HG03097 (cell line): ENCODE measurements at regions not wholly inside any gene's neighbourhood (a gene's known extent, or its start where the extent isn't known, plus 50 kb on each side); places are given as distances from the start of the nearest gene placed in this dataset.

Experiments used
- ATAC-seq: cut with Tn5 transposase; IDR thresholded peaks from one replicate; pipeline ENCODE4 v1.9.1; 2021; ENCODE audit not compliant: unreplicated experiment, low FRiP score

- no peak for ATAC-seq
These were observed 209.2 kb downstream of the ARL4C start for GRCh38 chr2:234287650-234288049.

- no peak for ATAC-seq
These were observed 209.9 kb downstream of the ARL4C start for GRCh38 chr2:234286956-234287355.

- ATAC-seq = no peak
These were observed 210.7 kb downstream of the ARL4C start for GRCh38 chr2:234286118-234286598.

GRCh38 chr2:234285541-234285940 is 211.3 kb downstream of the ARL4C start:
- ATAC-seq = no peak

GRCh38 chr2:234279637-234280036 is 217.2 kb downstream of the ARL4C start:
- no peak for ATAC-seq

- no peak for ATAC-seq
These were observed 218.2 kb downstream of the ARL4C start for GRCh38 chr2:234278556-234279255.

- ATAC-seq = no peak
These were observed 221.4 kb downstream of the ARL4C start for GRCh38 chr2:234275515-234275914.

- ATAC-seq = no peak
These were observed 222.8 kb downstream of the ARL4C start for GRCh38 chr2:234273887-234274584.

- ATAC-seq = no peak
These were observed 221.8 kb downstream of the SPP2 start for GRCh38 chr2:234272069-234272850.

- no peak for ATAC-seq
These were observed 220.8 kb downstream of the SPP2 start for GRCh38 chr2:234271338-234271737.

- no peak for ATAC-seq
These were observed 219.3 kb downstream of the SPP2 start for GRCh38 chr2:234269769-234270204.

- no peak for ATAC-seq
These were observed 217.0 kb downstream of the SPP2 start for GRCh38 chr2:234267534-234267933.

- no peak for ATAC-seq
These were observed 216.4 kb downstream of the SPP2 start for GRCh38 chr2:234266952-234267351.

- ATAC-seq = no peak
These were observed 214.7 kb downstream of the SPP2 start for GRCh38 chr2:234265206-234265605.

- no peak for ATAC-seq
These were observed 211.2 kb downstream of the SPP2 start for GRCh38 chr2:234261736-234262135.

GRCh38 chr2:234259440-234259839 is 208.9 kb downstream of the SPP2 start:
- ATAC-seq = no peak

- no peak for ATAC-seq
These were observed 208.2 kb downstream of the SPP2 start for GRCh38 chr2:234258562-234259141.

GRCh38 chr2:234257859-234258561 is 207.5 kb downstream of the SPP2 start:
- ATAC-seq = no peak

- ATAC-seq = no peak
These were observed 206.0 kb downstream of the SPP2 start for GRCh38 chr2:234256516-234256915.

- ATAC-seq = no peak
These were observed 204.4 kb downstream of the SPP2 start for GRCh38 chr2:234254783-234255521.
